IPS DF 6.9 (cell line): ENCODE measurements at regions not wholly inside any gene's neighbourhood (a gene's known extent, or its start where the extent isn't known, plus 50 kb on each side); places are given as distances from the start of the nearest gene placed in this dataset.

ENCODE experiments used
- DNase-seq: peaks from one replicate; pipeline ENCODE4 v3.0.0-alpha.2; 2013; ENCODE audit warnings: low read depth, low spot score
- H3K27ac ChIP-seq: one replicate; pipeline ENCODE4 v1.5.1; 2013; ENCODE audit warnings: low read length, control low read depth
- H3K27me3 ChIP-seq: 2 replicates; pipeline ENCODE4 v1.6.1; 2013; ENCODE audit warnings: mild to moderate bottlenecking, low read length; ENCODE audit not compliant: control insufficient read depth, insufficient read depth
- H3K36me3 ChIP-seq: 2 replicates; pipeline ENCODE4 v1.6.1; 2013; ENCODE audit warnings: low read length; ENCODE audit not compliant: control insufficient read depth, insufficient read depth
- H3K4me1 ChIP-seq: 2 replicates; pipeline ENCODE4 v1.6.1; 2013; ENCODE audit warnings: low read length; ENCODE audit not compliant: control insufficient read depth, insufficient read depth
- H3K4me3 ChIP-seq: 2 replicates; pipeline ENCODE4 v1.5.1; 2013; ENCODE audit warnings: mild to moderate bottlenecking, low read length
- H3K9me3 ChIP-seq: 2 replicates; pipeline ENCODE4 v1.6.1; 2013; ENCODE audit warnings: low read length, inconsistent platforms; ENCODE audit not compliant: control insufficient read depth, insufficient read depth
- WGBS: extraction: QIAGEN DNeasy Blood & Tissue Kit; methylation state at CpG from one replicate; pipeline ENCODE4 v1.1.7; 2013; ENCODE audit warnings: mixed read lengths, missing lambda C conversion rate; ENCODE audit not compliant: insufficient read length, insufficient coverage; 5-methylcytosine and 5-hydroxymethylcytosine counted together

DNA sequence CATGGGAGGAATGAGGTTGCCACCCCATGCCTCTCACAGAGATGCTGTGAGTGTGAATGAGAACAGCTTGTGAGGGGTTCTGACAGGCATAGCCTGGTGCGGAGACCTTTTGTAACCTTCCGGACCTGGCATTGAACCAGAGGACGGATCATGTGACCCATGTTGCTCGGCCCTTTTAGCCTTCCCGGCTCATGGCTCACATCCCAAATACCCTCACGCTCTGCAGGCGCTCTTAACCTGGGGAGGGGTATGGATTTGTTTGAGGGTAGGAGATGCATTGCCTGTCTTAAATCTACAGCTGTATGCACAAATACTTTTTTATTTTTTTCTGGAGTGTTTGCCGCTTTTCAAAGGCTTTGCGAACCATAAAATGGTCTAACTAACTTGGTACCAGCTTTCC lies 102.4 kb upstream of the CRHR1 start:
- Histone ChIP-seq H3K36me3 (no peaks in the 10 kb centered on the region), H3K27me3 (no peaks in the 10 kb centered on the region), H3K9me3 (no peaks in the 10 kb centered on the region), H3K4me1 (no peaks in the 10 kb centered on the region), H3K4me3 (no peak overlapping the region), H3K27ac (no peak overlapping the region)
- WGBS, result no CpG with 5 or more reads among the region's 9 CpGs
- DNase-seq, result no peak

DNA sequence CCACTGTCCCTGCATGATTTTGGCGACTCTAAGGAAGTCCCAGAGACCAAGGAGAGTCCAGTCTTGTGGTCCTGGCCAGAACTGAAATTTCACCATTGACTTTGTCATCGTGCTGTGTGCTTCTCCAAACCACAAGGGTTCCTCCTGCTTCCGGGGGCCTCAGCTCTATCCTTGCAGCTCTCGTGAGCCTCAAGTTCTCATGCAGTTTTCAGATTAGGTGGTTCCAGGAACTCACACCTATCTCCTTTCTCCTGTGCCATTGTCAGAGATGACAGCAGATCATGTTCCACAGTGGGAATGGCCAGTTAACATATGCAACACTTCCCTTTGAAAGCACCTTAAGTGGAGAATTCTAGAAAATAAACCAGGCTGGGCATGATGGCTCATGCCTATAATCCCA lies 97.9 kb upstream of the CRHR1 start:
- Histone ChIP-seq H3K4me1 (no peaks in the 10 kb centered on the region), H3K27ac (no peak overlapping the region), H3K27me3 (no peaks in the 10 kb centered on the region), H3K9me3 (no peaks in the 10 kb centered on the region), H3K4me3 (no peak overlapping the region), H3K36me3 (no peaks in the 10 kb centered on the region)
- no peak for DNase-seq
- no CpG with 5 or more reads among the region's 4 CpGs for WGBS

DNA sequence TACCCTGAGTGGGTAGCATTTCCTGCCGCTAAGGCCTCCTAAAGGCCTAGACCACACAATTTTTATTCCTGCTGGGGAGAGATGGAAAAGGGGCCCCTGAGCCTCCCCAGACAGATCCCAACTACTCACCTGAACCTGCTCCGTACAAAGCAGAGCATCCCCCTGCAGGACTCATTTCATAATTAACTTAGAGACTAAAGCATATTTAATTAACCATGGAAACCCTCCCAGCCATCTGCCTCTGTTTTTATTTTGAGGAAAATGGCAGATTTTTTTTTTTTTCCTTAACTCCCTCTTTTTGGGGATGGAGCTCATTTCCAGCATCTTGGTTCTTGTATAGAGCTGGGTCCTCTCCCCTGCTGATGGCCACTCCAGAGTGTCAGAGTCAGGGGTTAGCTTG lies 96.5 kb upstream of the CRHR1 start:
- no peak for DNase-seq
- Histone ChIP-seq H3K4me3 (no peak overlapping the region), H3K4me1 (no peaks in the 10 kb centered on the region), H3K9me3 (no peaks in the 10 kb centered on the region), H3K27me3 (no peaks in the 10 kb centered on the region), H3K27ac (no peak overlapping the region), H3K36me3 (no peaks in the 10 kb centered on the region)
- no CpG with 5 or more reads among the region's 2 CpGs for WGBS

DNA sequence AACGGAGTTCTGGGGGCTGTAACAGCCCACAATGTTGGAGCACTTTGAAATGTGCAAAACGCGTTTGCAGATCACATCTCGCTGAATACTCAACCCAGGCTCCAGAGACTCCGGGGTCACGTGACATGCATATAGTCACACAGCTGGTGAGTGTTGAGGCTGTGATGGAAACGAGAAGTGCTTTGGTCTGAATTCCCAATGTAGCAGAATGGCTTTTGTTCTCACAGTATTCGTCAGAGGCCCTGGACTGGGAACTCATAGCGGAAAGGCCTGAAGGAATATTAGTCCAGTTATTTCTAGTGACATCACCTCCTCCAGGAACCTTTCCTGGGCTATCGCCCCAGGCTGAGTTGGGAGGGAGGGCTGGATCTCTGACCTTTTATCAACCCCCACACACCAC lies 95.8 kb upstream of the CRHR1 start:
- WGBS, result no CpG with 5 or more reads among the region's 10 CpGs
- Histone ChIP-seq H3K4me3 (no peak overlapping the region), H3K27me3 (no peaks in the 10 kb centered on the region), H3K36me3 (no peaks in the 10 kb centered on the region), H3K27ac (no peak overlapping the region), H3K9me3 (no peaks in the 10 kb centered on the region), H3K4me1 (no peaks in the 10 kb centered on the region)
- no peak for DNase-seq

DNA sequence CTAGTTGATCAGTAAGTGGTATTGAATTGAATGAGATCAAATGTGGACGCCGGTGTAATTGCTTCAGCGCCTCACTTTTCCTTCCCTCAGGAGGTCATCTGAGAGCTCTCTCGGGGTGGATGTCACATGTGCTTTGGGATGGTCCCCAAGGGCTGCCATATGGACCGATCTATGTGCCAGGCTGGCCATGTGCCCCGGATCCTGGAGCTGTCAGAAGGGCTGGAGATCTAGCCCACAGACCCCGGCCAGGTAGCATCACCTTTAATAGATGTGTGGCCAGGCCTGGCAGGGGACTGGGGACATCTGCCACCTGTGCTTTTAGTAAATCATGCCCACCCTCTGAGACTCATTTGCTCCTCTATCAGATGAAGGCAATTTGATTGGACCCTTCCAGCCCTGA lies 95.3 kb upstream of the CRHR1 start:
- WGBS, result no CpG with 5 or more reads among the region's 7 CpGs
- H3K36me3 ChIP-seq, result no peaks in the 10 kb centered on the region
- DNase-seq, result no peak
- H3K4me1 ChIP-seq, result no peaks in the 10 kb centered on the region
- no peak overlapping the region for H3K27ac ChIP-seq
- no peaks in the 10 kb centered on the region for H3K27me3 ChIP-seq
- no peaks in the 10 kb centered on the region for H3K9me3 ChIP-seq
- H3K4me3 ChIP-seq, result no peak overlapping the region

DNA sequence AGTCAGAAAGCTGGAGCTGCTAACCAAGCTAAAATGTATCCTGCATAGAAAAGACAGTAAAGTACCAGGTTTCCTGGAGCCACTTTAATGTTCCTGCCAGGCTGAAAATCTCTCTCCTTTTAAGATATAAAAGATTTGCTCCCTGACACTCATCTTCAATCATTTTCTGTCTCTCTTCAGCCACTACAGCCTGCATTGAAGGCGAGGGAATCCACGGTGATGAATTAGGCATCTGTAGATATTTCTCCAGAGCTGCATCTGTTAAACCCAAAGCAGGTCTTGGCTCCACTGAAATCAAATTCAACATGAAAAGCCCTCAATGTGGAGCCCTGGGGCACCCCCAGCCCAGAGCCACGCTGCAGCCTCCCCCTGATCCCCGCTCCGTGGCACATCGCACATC lies 94.7 kb upstream of the CRHR1 start:
- no CpG with 5 or more reads among the region's 6 CpGs for WGBS
- H3K27me3 ChIP-seq, result no peaks in the 10 kb centered on the region
- H3K27ac ChIP-seq, result no peak overlapping the region
- no peaks in the 10 kb centered on the region for H3K36me3 ChIP-seq
- no peak overlapping the region for H3K4me3 ChIP-seq
- no peak for DNase-seq
- no peaks in the 10 kb centered on the region for H3K9me3 ChIP-seq
- no peaks in the 10 kb centered on the region for H3K4me1 ChIP-seq

DNA sequence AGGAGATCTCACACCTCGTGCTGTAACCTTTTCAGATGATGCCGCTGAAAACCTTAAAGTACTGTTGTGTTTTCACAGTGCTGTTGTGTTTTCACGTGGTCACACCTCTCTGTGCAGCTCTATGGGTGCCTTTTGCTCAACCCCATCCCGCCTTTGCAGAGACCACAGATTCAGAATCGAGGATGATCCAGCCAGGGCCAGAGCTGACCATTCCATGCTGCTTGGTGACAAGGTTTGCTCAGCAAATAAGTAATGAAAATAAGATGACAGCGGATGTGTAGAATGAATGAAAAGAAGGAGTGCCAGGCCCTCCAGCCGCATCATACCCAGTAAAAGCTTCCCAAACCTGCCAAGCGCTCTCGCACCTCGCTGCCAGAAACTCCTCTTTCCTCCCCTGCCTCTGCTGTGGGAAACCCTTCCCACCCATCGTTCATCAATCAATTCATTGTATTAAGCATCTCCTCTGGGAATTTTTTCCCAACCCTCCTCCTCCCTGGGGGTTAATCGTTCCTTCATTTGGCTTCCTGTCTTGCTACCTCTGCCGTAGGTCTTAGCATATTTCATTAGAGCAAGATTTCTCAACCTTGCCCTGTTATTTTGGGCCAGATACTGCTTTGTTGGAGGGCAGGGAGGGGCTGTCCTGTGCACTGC lies 93.4 kb upstream of the CRHR1 start:
- no peaks in the 10 kb centered on the region for H3K36me3 ChIP-seq
- no peaks in the 10 kb centered on the region for H3K4me1 ChIP-seq
- no peak overlapping the region for H3K27ac ChIP-seq
- no peak for DNase-seq
- H3K27me3 ChIP-seq, result no peaks in the 10 kb centered on the region
- WGBS, result no CpG with 5 or more reads among the region's 13 CpGs
- H3K4me3 ChIP-seq, result no peak overlapping the region
- no peaks in the 10 kb centered on the region for H3K9me3 ChIP-seq

DNA sequence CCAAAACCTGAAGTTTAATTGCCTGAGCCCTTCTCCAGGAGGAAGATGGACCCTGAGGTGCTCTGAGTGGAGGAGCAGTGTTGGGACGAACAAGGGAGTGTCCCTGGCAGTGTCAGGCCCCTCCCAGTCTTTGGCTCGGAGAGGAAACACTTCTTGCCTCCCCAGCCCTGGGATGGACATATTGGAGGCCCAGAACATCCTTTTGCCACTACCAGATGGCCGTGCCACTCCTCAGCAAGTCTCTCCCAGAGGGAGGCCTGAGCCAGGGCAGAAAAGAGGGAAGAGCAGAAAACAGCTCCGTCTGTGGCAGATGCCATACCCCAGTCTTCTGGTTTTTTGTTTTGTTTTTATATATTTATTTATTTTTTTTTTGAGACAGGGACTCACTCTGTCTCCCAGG lies 91.5 kb upstream of the CRHR1 start:
- no peaks in the 10 kb centered on the region for H3K9me3 ChIP-seq
- WGBS, result no CpG with 5 or more reads among the region's 4 CpGs
- H3K36me3 ChIP-seq, result no peaks in the 10 kb centered on the region
- H3K4me1 ChIP-seq, result no peaks in the 10 kb centered on the region
- no peak for DNase-seq
- no peak overlapping the region for H3K27ac ChIP-seq
- no peak overlapping the region for H3K4me3 ChIP-seq
- H3K27me3 ChIP-seq, result no peaks in the 10 kb centered on the region

DNA sequence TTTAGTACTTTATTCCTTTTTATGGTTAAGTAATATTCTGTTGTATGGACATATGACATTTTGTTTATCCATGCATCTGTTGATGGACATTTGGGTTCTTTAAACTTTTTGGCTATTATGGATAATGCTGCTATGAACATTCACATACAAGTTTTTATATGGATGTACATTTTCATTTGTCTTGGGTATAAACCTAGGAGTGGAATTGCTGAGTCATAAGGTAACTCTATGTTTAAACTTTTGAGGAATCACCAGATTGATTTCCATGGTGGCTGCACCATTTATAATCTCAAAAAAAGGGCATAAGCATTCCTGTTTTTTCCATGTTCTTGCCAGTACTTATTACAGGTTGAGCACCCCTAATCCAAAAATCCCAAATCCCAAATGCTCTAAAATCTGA lies 90.3 kb upstream of the CRHR1 start:
- no peaks in the 10 kb centered on the region for H3K4me1 ChIP-seq
- H3K27ac ChIP-seq, result no peak overlapping the region
- H3K9me3 ChIP-seq, result no peaks in the 10 kb centered on the region
- H3K36me3 ChIP-seq, result no peaks in the 10 kb centered on the region
- 0 out of 2 replicates have a peak, but pooled peaks cover 2% of the 10 kb centered on the region for H3K27me3 ChIP-seq
- H3K4me3 ChIP-seq, result no peak overlapping the region
- DNase-seq, result no peak

DNA sequence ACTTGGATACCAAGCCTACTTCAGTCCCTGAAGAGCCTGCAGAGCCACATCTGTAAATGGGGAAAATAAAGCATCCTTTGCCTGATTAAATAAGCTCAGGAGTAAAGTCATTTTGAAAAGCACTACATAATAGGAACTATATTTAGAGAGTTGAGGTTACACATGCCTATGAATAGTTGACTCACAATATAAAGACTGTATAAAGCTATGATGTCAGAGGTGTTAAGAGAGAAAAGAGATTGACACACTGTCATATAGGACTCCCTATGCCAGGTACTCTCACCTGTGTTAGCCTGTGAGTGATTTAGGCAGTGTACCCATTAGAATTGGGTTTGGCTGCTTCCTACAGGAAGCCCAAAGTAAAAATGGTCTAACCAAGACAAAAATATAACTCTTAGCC lies 87.7 kb upstream of the CRHR1 start:
- H3K27me3 ChIP-seq, result peaks cover 5% of the 10 kb centered on the region; the same call in 1 of the 2 replicates
- H3K36me3 ChIP-seq, result no peaks in the 10 kb centered on the region
- H3K9me3 ChIP-seq, result no peaks in the 10 kb centered on the region
- no peak overlapping the region for H3K4me3 ChIP-seq
- no peaks in the 10 kb centered on the region for H3K4me1 ChIP-seq
- no peak overlapping the region for H3K27ac ChIP-seq
- DNase-seq, result no peak

DNA sequence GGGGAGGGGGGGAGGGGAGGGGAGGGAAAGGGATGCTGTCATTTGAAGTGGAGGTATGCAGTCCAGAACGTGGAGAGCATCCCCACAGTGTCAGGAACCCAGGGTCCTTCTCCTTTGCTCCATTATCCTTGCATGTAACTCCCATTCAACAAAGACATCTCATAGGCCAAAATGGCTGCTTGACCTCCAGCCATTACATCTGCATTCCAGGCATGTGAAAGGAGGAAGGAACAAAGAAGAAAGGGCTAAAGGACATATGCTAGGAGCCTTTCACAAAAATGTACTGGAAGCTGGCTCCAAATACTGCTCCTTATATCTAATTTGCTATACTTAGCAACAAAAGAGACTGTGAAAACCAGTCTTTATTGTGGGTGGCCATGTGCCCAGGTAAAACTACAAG lies 87.0 kb upstream of the CRHR1 start:
- Histone ChIP-seq H3K9me3 (no peaks in the 10 kb centered on the region), H3K27ac (no peak overlapping the region), H3K36me3 (no peaks in the 10 kb centered on the region), H3K27me3 (peaks cover 5% of the 10 kb centered on the region; the same call in 1 of the 2 replicates), H3K4me3 (no peak overlapping the region), H3K4me1 (no peaks in the 10 kb centered on the region)
- WGBS, result no CpG with 5 or more reads among the region's 1 CpG
- no peak for DNase-seq
